ENCODE measurements at regions not wholly inside any gene's neighbourhood (a gene's known extent, or its start where the extent isn't known, plus 50 kb on each side); places are given as distances from the start of the nearest gene placed in this dataset.

DNA sequence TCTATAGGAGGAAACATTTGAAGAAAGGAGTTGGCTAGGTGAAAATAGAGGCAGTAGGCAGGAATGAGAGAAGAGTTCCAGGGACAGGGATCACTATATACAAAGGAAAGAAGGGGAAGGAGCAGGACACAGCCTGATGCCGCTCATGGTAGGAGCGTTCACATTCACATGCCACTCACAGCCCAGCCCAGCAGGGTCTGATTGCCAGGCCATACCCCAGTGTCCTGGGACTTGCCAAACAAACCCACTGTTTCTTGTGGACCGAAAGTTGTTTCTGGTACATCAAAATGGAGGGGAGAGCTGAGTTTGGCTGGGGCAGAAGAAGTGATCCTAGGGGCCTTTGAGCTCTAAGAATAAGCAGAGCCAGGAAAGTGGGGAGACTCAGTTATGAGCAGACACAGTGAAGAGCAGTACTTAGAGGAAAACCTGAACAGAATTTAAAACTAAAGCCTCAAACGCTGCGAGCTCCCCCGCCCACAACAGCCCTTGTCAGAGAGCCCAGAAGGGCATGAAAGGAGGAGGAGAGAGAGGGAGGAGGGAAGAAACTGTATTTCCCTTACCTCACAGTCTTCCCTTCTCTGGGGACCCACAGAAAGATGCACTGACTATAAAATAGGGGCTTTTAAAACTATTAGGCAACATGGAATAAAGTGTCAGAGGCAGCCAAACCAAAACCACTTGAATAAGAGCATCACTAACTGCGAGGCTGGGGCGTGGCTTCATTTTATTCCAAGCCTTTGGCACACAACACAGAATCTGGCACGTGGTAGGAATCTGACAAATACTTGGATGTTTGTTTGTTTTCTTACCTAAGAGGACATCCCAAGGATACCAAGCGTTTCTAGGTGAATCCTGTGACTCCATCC is 129.0 kb downstream of the RPL22L1 start (continued):
- TF ChIP-seq ISL1 (CRISPR knock-in tag; IDR thresholded peaks at IDR 0.05) = no peak
- TF ChIP-seq ZC3H10 (CRISPR knock-in tag; IDR thresholded peaks at IDR 0.05) = no peak
- TF ChIP-seq ZNF70 (CRISPR knock-in tag; IDR thresholded peaks at IDR 0.05) = no peak
- no peak for TF ChIP-seq PPARA (CRISPR knock-in tag; IDR thresholded peaks at IDR 0.05; ENCODE audit: borderline replicate concordance)
- TF ChIP-seq RARB (CRISPR knock-in tag; IDR thresholded peaks at IDR 0.05) = no peak
- TF ChIP-seq, protein P1, sequence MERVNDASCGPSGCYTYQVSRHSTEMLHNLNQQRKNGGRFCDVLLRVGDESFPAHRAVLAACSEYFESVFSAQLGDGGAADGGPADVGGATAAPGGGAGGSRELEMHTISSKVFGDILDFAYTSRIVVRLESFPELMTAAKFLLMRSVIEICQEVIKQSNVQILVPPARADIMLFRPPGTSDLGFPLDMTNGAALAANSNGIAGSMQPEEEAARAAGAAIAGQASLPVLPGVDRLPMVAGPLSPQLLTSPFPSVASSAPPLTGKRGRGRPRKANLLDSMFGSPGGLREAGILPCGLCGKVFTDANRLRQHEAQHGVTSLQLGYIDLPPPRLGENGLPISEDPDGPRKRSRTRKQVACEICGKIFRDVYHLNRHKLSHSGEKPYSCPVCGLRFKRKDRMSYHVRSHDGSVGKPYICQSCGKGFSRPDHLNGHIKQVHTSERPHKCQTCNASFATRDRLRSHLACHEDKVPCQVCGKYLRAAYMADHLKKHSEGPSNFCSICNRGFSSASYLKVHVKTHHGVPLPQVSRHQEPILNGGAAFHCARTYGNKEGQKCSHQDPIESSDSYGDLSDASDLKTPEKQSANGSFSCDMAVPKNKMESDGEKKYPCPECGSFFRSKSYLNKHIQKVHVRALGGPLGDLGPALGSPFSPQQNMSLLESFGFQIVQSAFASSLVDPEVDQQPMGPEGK (CRISPR knock-in tag; IDR thresholded peaks at IDR 0.05; ENCODE audit: borderline replicate concordance) = no peak
- no peak for TF ChIP-seq ZFP30 (CRISPR knock-in tag; IDR thresholded peaks at IDR 0.05)
- TF ChIP-seq TOX (CRISPR knock-in tag; IDR thresholded peaks at IDR 0.05; ENCODE audit: borderline replicate concordance) = no peak

DNA sequence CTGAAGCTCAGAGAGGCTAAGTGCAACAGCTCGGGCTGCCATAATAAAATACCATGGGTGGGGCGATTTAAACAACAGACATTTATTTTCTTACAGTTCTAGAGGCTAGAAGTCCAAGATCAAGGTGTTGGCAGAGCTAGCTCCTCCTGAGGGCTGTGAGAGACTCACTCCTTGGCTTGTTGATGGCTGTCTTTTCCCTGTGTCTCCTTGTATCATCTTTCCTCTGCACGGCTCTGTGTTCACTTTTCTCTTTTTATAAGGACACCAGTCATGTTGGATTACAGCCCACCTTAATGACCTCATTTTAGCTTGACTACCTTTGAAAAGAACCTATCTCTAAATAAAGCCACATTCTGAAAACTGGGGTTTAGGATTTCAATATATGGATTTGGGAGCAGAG is 129.7 kb downstream of the RPL22L1 start:
- TF ChIP-seq OSR1 (CRISPR knock-in tag; IDR thresholded peaks at IDR 0.05) (no peak), ZNF565 (CRISPR knock-in tag; conservative IDR thresholded peaks at IDR 0.05; ENCODE audit: low read depth) (no peak), ARNTL (CRISPR knock-in tag; IDR thresholded peaks at IDR 0.05; ENCODE audit: borderline replicate concordance, low read depth) (no peak), ZNF8 (CRISPR knock-in tag; IDR thresholded peaks at IDR 0.05) (no peak), ZC3H10 (CRISPR knock-in tag; IDR thresholded peaks at IDR 0.05) (no peak)
- no peak for ATAC-seq

DNA sequence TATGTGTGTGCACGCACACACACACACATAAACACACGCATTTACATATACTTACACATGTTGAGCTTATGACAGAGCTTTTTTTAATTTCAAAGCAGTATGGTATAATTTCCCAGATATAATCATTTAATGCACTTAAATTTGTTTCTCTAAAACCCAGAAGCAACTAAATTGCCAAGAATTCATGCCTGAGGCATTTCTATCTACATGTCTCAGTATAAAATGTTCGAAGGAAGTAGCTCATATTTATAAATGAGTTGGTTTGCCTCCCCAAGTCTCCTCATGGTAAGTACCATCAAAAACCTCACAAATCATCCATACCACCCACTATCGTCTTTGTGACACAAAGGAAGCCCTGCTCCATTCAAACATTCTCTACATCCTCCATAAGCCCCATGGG is 130.6 kb downstream of the RPL22L1 start:
- no peak for ATAC-seq
- TF ChIP-seq, protein P2, sequence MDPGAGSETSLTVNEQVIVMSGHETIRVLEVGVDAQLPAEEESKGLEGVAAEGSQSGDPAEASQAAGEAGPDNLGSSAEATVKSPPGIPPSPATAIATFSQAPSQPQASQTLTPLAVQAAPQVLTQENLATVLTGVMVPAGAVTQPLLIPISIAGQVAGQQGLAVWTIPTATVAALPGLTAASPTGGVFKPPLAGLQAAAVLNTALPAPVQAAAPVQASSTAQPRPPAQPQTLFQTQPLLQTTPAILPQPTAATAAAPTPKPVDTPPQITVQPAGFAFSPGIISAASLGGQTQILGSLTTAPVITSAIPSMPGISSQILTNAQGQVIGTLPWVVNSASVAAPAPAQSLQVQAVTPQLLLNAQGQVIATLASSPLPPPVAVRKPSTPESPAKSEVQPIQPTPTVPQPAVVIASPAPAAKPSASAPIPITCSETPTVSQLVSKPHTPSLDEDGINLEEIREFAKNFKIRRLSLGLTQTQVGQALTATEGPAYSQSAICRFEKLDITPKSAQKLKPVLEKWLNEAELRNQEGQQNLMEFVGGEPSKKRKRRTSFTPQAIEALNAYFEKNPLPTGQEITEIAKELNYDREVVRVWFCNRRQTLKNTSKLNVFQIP (CRISPR knock-in tag; IDR thresholded peaks at IDR 0.05; ENCODE audit: borderline replicate concordance, low read depth) = no peak
- TF ChIP-seq PPARA (CRISPR knock-in tag; IDR thresholded peaks at IDR 0.05; ENCODE audit: borderline replicate concordance) (no peak), ISL1 (CRISPR knock-in tag; IDR thresholded peaks at IDR 0.05) (no peak), ESRRG (CRISPR knock-in tag; IDR thresholded peaks at IDR 0.05) (no peak), BACH2 (CRISPR knock-in tag; IDR thresholded peaks at IDR 0.05; ENCODE audit: borderline replicate concordance) (no peak), TCF4 (CRISPR knock-in tag; IDR thresholded peaks at IDR 0.05; ENCODE audit: borderline replicate concordance) (no peak), RARB (CRISPR knock-in tag; IDR thresholded peaks at IDR 0.05) (no peak), SNAI2 (CRISPR knock-in tag; IDR thresholded peaks at IDR 0.05) (no peak)
- TF ChIP-seq, protein P3, sequence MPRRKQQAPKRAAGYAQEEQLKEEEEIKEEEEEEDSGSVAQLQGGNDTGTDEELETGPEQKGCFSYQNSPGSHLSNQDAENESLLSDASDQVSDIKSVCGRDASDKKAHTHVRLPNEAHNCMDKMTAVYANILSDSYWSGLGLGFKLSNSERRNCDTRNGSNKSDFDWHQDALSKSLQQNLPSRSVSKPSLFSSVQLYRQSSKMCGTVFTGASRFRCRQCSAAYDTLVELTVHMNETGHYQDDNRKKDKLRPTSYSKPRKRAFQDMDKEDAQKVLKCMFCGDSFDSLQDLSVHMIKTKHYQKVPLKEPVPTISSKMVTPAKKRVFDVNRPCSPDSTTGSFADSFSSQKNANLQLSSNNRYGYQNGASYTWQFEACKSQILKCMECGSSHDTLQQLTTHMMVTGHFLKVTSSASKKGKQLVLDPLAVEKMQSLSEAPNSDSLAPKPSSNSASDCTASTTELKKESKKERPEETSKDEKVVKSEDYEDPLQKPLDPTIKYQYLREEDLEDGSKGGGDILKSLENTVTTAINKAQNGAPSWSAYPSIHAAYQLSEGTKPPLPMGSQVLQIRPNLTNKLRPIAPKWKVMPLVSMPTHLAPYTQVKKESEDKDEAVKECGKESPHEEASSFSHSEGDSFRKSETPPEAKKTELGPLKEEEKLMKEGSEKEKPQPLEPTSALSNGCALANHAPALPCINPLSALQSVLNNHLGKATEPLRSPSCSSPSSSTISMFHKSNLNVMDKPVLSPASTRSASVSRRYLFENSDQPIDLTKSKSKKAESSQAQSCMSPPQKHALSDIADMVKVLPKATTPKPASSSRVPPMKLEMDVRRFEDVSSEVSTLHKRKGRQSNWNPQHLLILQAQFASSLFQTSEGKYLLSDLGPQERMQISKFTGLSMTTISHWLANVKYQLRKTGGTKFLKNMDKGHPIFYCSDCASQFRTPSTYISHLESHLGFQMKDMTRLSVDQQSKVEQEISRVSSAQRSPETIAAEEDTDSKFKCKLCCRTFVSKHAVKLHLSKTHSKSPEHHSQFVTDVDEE (CRISPR knock-in tag; IDR thresholded peaks at IDR 0.05) = no peak

DNA sequence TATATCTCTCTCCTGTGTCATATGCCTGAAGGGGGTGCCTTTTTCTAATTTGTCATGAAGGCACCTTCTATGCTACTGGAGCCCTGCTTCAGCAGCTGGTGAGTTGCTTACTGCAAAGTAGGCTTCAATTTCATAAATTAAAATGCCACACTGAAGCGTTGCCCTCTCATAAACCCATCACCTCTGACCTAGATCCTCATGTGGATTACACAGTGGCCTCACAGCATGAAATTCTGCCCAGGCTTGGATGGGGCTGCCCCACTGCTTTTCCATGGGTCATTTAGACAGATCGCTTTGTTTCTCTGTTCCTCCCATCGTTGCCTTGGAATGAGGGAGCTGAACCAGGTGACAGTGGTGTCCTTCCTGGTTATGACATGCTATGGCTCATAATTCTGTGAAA is 131.2 kb downstream of the RPL22L1 start:
- TF ChIP-seq GLIS3 (CRISPR knock-in tag; IDR thresholded peaks at IDR 0.05) (no peak), ZFP3 (CRISPR knock-in tag; IDR thresholded peaks at IDR 0.05) (no peak), ARNTL (CRISPR knock-in tag; IDR thresholded peaks at IDR 0.05; ENCODE audit: borderline replicate concordance, low read depth) (no peak), TOX (CRISPR knock-in tag; IDR thresholded peaks at IDR 0.05; ENCODE audit: borderline replicate concordance) (no peak)
- TF ChIP-seq, protein P4, sequence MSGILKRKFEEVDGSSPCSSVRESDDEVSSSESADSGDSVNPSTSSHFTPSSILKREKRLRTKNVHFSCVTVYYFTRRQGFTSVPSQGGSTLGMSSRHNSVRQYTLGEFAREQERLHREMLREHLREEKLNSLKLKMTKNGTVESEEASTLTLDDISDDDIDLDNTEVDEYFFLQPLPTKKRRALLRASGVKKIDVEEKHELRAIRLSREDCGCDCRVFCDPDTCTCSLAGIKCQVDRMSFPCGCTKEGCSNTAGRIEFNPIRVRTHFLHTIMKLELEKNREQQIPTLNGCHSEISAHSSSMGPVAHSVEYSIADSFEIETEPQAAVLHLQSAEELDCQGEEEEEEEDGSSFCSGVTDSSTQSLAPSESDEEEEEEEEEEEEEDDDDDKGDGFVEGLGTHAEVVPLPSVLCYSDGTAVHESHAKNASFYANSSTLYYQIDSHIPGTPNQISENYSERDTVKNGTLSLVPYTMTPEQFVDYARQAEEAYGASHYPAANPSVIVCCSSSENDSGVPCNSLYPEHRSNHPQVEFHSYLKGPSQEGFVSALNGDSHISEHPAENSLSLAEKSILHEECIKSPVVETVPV (CRISPR knock-in tag; IDR thresholded peaks at IDR 0.05) = no peak
- TF ChIP-seq, protein P2 (CRISPR knock-in tag; IDR thresholded peaks at IDR 0.05; ENCODE audit: borderline replicate concordance, low read depth) = no peak
- no peak for ATAC-seq

All from SK-N-SH treated with all-trans-retinoic acid at 6 μM for 48 hours (cell line).